ENCODE measurements at regions not wholly inside any gene's neighbourhood (a gene's known extent, or its start where the extent isn't known, plus 50 kb on each side); places are given as distances from the start of the nearest gene placed in this dataset.

DNA sequence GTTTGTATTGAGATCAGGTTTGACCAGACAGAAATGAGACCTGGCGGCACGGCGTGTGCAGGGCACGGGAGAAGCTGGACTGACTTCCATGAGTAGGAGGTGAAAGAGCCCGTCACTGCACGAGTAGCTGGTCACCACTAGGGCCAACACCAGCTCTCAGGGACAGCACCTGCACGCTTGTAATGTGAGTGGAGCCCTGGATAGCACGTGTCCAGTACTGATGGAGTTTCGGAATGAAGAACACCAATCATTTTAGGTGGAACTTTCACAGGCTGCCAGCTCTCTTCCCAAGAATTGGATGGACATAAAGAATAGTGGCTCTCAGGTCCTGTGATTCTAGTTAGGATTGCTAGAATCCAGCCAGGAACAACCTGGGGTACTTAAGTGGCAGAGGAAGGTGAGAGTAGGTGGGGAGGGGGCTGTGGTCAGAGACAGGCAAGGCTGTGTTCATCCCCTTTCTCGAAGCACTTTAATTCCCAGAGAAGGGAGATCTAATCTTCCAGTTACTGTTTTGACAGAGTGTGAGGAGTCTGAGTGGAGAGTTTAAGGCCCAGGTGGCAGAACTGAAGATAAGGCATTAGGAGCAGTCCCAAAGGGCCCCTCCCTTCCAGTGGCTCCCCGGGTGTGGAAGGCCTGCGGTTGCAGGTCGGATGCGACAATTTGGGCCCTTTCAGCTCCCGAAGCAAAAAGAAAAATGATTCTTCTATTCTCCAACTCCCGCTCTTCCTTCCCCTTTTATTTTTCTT, 314.8 kb downstream of the QKI start:
- ChIA-PET CTCF (no interaction called here), POLR2A (ENCODE audit: unreplicated experiment) (no interaction called here)
- Histone ChIP-seq H3K79me1 (ENCODE audit: low read depth in 1 of 2, low read length in 2 of 2) (no peaks in the 10 kb centered on the region), H3K27me3 (ENCODE audit: control insufficient read depth, insufficient read depth, low read length) (peaks cover 3% of the 10 kb centered on the region; the same call in 1 of the 2 replicates), H3K23ac (ENCODE audit: low read depth, low read length) (no peak overlapping the region), H2AFZ (replicated peaks; ENCODE audit: low read length, poor library complexity) (no peak overlapping the region), H3K36me3 (ENCODE audit: control insufficient read depth, insufficient read depth, low read length) (no peaks in the 10 kb centered on the region), H3K27ac (ENCODE audit: insufficient read depth, low read length) (no peak overlapping the region), H3K56ac (ENCODE audit: extremely low read depth, insufficient read depth, low read length) (no peak overlapping the region), H4K20me1 (ENCODE audit: insufficient read depth, low read length) (no peaks in the 10 kb centered on the region), H4K8ac (ENCODE audit: low read depth in 2 of 2, low read length in 2 of 2) (no peak overlapping the region), H3K14ac (replicated peaks; ENCODE audit: low read depth, low read length) (no peak overlapping the region), H3K4me1 (ENCODE audit: control insufficient read depth, insufficient read depth, low read length) (no peaks in the 10 kb centered on the region), H3K4ac (ENCODE audit: low read depth, low read length) (no peak overlapping the region), H3K4me2 (ENCODE audit: low read depth, low read length) (no peak overlapping the region), H3K9me3 (ENCODE audit: control insufficient read depth, insufficient read depth, low read length) (no peaks in the 10 kb centered on the region), H2BK120ac (ENCODE audit: low read depth, low read length) (no peak overlapping the region), H2BK20ac (ENCODE audit: low read depth, low read length) (no peak overlapping the region), H3K9me1 (ENCODE audit: insufficient read depth, low read length) (no peaks in the 10 kb centered on the region), H3K4me3 (ENCODE audit: insufficient read depth, low read depth, low read length) (no peak overlapping the region), H2BK15ac (ENCODE audit: low read depth, low read length) (no peak overlapping the region), H4K91ac (ENCODE audit: insufficient read depth, low read depth, low read length) (no peak overlapping the region), H2AK9ac (replicated peaks; ENCODE audit: low read depth, low read length, poor library complexity) (no peak overlapping the region), H2AK5ac (ENCODE audit: low read depth, low read length) (no peak overlapping the region), H2BK5ac (ENCODE audit: low read depth, low read length, poor library complexity, severe bottlenecking) (no peak overlapping the region), H3K18ac (ENCODE audit: low read depth, low read length) (no peak overlapping the region), H3K9ac (ENCODE audit: low read depth, low read length) (no peak overlapping the region), H4K5ac (ENCODE audit: low read depth, low read length) (no peak overlapping the region)
- DNase-seq (no peak), ATAC-seq (ENCODE audit: low read depth) (no peak)
- 75% methylated on average over 8 of the region's 16 CpGs; no CpG with 5 or more reads in 1 of the 2 experiments for WGBS, 2 experiments (ENCODE audit: extremely low coverage in 2 of 2, insufficient read length in 1 of 2)
- in situ Hi-C loops (cut with MboI; ENCODE audit: low sequenced_read_pairs) (no loop called here), intact Hi-C loops (cut with micrococcal nuclease) (no loop called here), dilution Hi-C loops (cut with HindIII; ENCODE audit: low sequenced_read_pairs, unreplicated experiment) (no loop called here)
- TF ChIP-seq, protein P1, sequence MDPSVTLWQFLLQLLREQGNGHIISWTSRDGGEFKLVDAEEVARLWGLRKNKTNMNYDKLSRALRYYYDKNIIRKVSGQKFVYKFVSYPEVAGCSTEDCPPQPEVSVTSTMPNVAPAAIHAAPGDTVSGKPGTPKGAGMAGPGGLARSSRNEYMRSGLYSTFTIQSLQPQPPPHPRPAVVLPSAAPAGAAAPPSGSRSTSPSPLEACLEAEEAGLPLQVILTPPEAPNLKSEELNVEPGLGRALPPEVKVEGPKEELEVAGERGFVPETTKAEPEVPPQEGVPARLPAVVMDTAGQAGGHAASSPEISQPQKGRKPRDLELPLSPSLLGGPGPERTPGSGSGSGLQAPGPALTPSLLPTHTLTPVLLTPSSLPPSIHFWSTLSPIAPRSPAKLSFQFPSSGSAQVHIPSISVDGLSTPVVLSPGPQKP (IDR thresholded peaks at IDR 0.05; ENCODE audit: borderline replicate concordance, low read depth, low read length), result no peak
- no peak for TF ChIP-seq CHD1 (IDR thresholded peaks at IDR 0.05; ENCODE audit: low read depth, low read length)
- no peak for TF ChIP-seq POLR2A (IDR thresholded peaks at IDR 0.05; ENCODE audit: low read depth, low read length)
- no peak for TF ChIP-seq MAZ (IDR thresholded peaks at IDR 0.05; ENCODE audit: borderline replicate concordance, low read depth, low read length)
- no peak for TF ChIP-seq NFE2L2 (IDR thresholded peaks at IDR 0.05; ENCODE audit: low read depth, low read length)
- no peak for TF ChIP-seq RAD21 (IDR thresholded peaks at IDR 0.05; ENCODE audit: low read length)
- TF ChIP-seq, protein P2, sequence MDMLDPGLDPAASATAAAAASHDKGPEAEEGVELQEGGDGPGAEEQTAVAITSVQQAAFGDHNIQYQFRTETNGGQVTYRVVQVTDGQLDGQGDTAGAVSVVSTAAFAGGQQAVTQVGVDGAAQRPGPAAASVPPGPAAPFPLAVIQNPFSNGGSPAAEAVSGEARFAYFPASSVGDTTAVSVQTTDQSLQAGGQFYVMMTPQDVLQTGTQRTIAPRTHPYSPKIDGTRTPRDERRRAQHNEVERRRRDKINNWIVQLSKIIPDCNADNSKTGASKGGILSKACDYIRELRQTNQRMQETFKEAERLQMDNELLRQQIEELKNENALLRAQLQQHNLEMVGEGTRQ (IDR thresholded peaks at IDR 0.05; ENCODE audit: low read depth, low read length), result no peak
- TF ChIP-seq, protein P3, sequence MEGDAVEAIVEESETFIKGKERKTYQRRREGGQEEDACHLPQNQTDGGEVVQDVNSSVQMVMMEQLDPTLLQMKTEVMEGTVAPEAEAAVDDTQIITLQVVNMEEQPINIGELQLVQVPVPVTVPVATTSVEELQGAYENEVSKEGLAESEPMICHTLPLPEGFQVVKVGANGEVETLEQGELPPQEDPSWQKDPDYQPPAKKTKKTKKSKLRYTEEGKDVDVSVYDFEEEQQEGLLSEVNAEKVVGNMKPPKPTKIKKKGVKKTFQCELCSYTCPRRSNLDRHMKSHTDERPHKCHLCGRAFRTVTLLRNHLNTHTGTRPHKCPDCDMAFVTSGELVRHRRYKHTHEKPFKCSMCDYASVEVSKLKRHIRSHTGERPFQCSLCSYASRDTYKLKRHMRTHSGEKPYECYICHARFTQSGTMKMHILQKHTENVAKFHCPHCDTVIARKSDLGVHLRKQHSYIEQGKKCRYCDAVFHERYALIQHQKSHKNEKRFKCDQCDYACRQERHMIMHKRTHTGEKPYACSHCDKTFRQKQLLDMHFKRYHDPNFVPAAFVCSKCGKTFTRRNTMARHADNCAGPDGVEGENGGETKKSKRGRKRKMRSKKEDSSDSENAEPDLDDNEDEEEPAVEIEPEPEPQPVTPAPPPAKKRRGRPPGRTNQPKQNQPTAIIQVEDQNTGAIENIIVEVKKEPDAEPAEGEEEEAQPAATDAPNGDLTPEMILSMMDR (conservative IDR thresholded peaks at IDR 0.05; ENCODE audit: low read depth, low read length), result no peak
- TF ChIP-seq RFX5 (IDR thresholded peaks at IDR 0.05; ENCODE audit: low read depth, low read length), result no peak
- TF ChIP-seq RCOR1 (IDR thresholded peaks at IDR 0.05; ENCODE audit: insufficient replicate concordance, low read length), result no peak
- no peak for TF ChIP-seq MXI1 (IDR thresholded peaks at IDR 0.05; ENCODE audit: borderline replicate concordance, low read depth, low read length)
- TF ChIP-seq MAFK (IDR thresholded peaks at IDR 0.05; ENCODE audit: low read depth, low read length), result no peak
- no peak for TF ChIP-seq CEBPB (IDR thresholded peaks at IDR 0.05; ENCODE audit: low read depth, low read length)
- TF ChIP-seq BHLHE40 (IDR thresholded peaks at IDR 0.05; ENCODE audit: low read depth, low read length), result no peak
- no TSS peak for BruUV-seq (replicated peaks)

Measured in IMR-90 (cell line).